Activated CD8-positive, alpha-beta memory T cell treated with anti-CD3 and anti-CD28 coated beads, Interleukin-2, amount 10 ng/mL, durations not matched to agents 7 days and 5 days (primary cell): ENCODE measurements at regions not wholly inside any gene's neighbourhood (a gene's known extent, or its start where the extent isn't known, plus 50 kb on each side); places are given as distances from the start of the nearest gene placed in this dataset.

Experiments used
- ATAC-seq: fragments of 150-1000 bp; cut with Tn5 transposase; one replicate; pipeline ENCODE4 v1.10.0; 2021; ENCODE audit warnings: moderate library complexity
- CTCF ChIA-PET: fragments of 350-600 bp; sonication (Branson Sonifier 250); formaldehyde crosslinking; loops from one replicate; lab custom pipeline; 2021; ENCODE audit warnings: antibody characterized with exemption; lab: Charles Lee
- DNase-seq: peaks from one replicate; pipeline ENCODE4 v3.0.0-alpha.2; 2020
- H3K27ac Mint-ChIP-seq: one replicate; pipeline ENCODE4 v1.8.0; 2021; ENCODE audit warnings: mild to moderate bottlenecking, mixed read lengths
- H3K27me3 Mint-ChIP-seq: one replicate; pipeline ENCODE4 v1.8.0; 2021; ENCODE audit warnings: mixed read lengths
- H3K36me3 Mint-ChIP-seq: one replicate; pipeline ENCODE4 v1.8.0; 2021; ENCODE audit warnings: mild to moderate bottlenecking, mixed read lengths
- H3K4me1 Mint-ChIP-seq: one replicate; pipeline ENCODE4 v1.8.0; 2021; ENCODE audit warnings: mixed read lengths
- H3K4me3 Mint-ChIP-seq: one replicate; pipeline ENCODE4 v1.8.0; 2021; ENCODE audit warnings: mild to moderate bottlenecking, moderate library complexity, mixed read lengths
- H3K9me3 Mint-ChIP-seq: one replicate; pipeline ENCODE4 v1.8.0; 2022; ENCODE audit warnings: low read depth, mixed read lengths

- DNase-seq (no peak), ATAC-seq (no peak)
- Mint-ChIP-seq H3K27me3 (no peaks in the 10 kb centered on the region), H3K27ac (no peak overlapping the region), H3K4me1 (no peaks in the 10 kb centered on the region), H3K36me3 (no peaks in the 10 kb centered on the region), H3K4me3 (no peak overlapping the region), H3K9me3 (no peaks in the 10 kb centered on the region)
- CTCF ChIA-PET = no interaction called here
Measured at GRCh38 chr11:71365626-71366025, 82.6 kb downstream of the DHCR7 start.

- H3K36me3 Mint-ChIP-seq = no peaks in the 10 kb centered on the region
- no peak overlapping the region for H3K27ac Mint-ChIP-seq
Measured at GRCh38 chr11:71364806-71365205, 83.4 kb downstream of the DHCR7 start.

GRCh38 chr11:71364176-71364671 is 84.0 kb downstream of the DHCR7 start:
- H3K4me1 Mint-ChIP-seq = no peaks in the 10 kb centered on the region
- H3K9me3 Mint-ChIP-seq = no peaks in the 10 kb centered on the region
- H3K27ac Mint-ChIP-seq = no peak overlapping the region
- ATAC-seq (no peak), DNase-seq (no peak)
- H3K36me3 Mint-ChIP-seq = no peaks in the 10 kb centered on the region
- no peaks in the 10 kb centered on the region for H3K27me3 Mint-ChIP-seq
- CTCF ChIA-PET = no interaction called here
- H3K4me3 Mint-ChIP-seq = no peak overlapping the region

More at GRCh38 chr11:71364806-71365205, 83.4 kb downstream of the DHCR7 start:
- no peaks in the 10 kb centered on the region for H3K27me3 Mint-ChIP-seq
- no peaks in the 10 kb centered on the region for H3K4me1 Mint-ChIP-seq
- DNase-seq (no peak), ATAC-seq (no peak)
- H3K9me3 Mint-ChIP-seq = no peaks in the 10 kb centered on the region
- no peak overlapping the region for H3K4me3 Mint-ChIP-seq
- CTCF ChIA-PET = no interaction called here

DNA sequence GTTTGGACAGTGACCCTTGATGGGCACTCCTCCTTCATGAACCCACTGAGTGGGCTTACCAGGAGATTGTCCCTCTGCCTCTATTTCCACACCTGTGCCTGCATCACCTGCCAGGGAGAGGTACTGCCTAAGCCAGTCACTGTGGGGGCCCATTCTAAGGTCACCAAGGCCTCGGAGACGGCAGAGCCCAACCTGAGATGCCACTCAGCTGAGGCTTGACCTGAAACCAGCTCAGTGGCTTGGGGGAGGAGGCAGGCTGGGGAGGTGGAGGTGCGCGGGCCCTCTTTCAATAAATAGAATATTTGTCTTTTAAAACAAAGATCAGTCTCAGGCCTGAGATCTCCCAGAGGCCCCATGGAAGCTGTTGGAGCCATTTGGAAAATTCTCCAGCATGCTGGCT is 84.5 kb downstream of the DHCR7 start:
- ATAC-seq = no peak
- Mint-ChIP-seq H3K27me3 (no peaks in the 10 kb centered on the region), H3K9me3 (no peaks in the 10 kb centered on the region), H3K4me3 (no peak overlapping the region), H3K4me1 (no peaks in the 10 kb centered on the region), H3K36me3 (no peaks in the 10 kb centered on the region), H3K27ac (no peak overlapping the region)
- CTCF ChIA-PET = no interaction called here
- no peak for DNase-seq

DNA sequence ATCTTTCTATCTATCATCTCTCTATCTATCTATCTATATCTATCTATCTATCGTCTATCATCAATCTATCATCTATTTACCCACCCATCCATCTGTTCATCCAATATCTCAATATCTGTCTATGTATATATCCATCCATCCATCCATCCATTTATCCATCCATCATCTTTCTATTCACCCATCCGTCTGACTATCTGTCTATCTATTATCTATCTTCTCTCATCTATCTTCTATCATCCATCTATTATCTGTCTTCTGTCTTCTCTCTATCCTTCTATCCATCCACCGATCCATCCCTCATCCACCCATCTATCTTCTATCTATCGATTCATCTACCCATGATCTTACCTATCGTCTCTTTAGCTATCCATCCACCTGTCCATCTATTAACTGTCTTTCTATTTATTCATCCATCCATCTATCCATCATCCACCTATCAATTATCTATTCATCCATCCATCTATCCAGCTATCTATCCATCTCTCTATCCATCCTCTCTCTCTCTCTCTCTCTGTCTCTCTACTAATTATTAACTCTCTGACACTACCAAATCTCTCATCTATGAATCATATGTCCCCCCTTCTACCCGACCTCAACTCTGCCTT is 89.1 kb downstream of the DHCR7 start:
- DNase-seq (no peak), ATAC-seq (no peak)
- Mint-ChIP-seq H3K4me3 (no peak overlapping the region), H3K27ac (no peak overlapping the region), H3K27me3 (no peaks in the 10 kb centered on the region), H3K36me3 (no peaks in the 10 kb centered on the region), H3K9me3 (no peaks in the 10 kb centered on the region), H3K4me1 (no peaks in the 10 kb centered on the region)
- CTCF ChIA-PET = no interaction called here

- CTCF ChIA-PET = no interaction called here
- no peak overlapping the region for H3K4me3 Mint-ChIP-seq
- ATAC-seq (no peak), DNase-seq (no peak)
- no peaks in the 10 kb centered on the region for H3K4me1 Mint-ChIP-seq
- no peaks in the 10 kb centered on the region for H3K27me3 Mint-ChIP-seq
- no peak overlapping the region for H3K27ac Mint-ChIP-seq
- no peaks in the 10 kb centered on the region for H3K36me3 Mint-ChIP-seq
- H3K9me3 Mint-ChIP-seq = no peaks in the 10 kb centered on the region
Measured at GRCh38 chr11:71358122-71358728, 90.0 kb downstream of the DHCR7 start.

DNA sequence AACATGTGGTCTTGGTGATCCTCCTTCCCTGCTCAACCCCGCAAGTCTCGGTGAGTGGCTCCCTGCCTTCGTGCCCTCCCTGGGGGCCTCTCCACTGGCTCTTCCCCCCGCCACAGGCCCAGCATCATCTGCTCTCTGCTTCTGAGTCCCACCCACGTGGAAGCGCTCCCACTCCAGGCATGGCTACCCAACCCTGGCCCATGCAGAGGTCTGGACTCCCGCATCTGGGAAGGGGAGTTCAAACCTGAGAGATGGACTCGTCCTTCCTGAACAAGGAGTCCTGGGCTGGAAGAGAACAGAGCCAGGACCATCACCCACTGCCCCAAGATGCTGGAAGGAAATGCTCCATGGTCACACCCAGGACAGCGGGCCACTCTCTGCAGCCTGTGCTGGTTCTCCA is 90.8 kb downstream of the DHCR7 start:
- CTCF ChIA-PET = no interaction called here
- ATAC-seq = no peak
- Mint-ChIP-seq H3K27me3 (peaks cover 2% of the 10 kb centered on the region), H3K27ac (no peak overlapping the region), H3K9me3 (no peaks in the 10 kb centered on the region), H3K36me3 (no peaks in the 10 kb centered on the region), H3K4me1 (no peaks in the 10 kb centered on the region), H3K4me3 (no peak overlapping the region)
- no peak for DNase-seq

- no peaks in the 10 kb centered on the region for H3K36me3 Mint-ChIP-seq
- no peak for ATAC-seq
- CTCF ChIA-PET = no interaction called here
Measured at GRCh38 chr11:71356904-71357303, 91.3 kb downstream of the DHCR7 start.

GRCh38 chr11:71356280-71356876 is 91.8 kb downstream of the DHCR7 start:
- ATAC-seq (no peak), DNase-seq (no peak)
- Mint-ChIP-seq H3K27me3 (peaks cover 2% of the 10 kb centered on the region), H3K4me3 (no peak overlapping the region), H3K27ac (no peak overlapping the region), H3K4me1 (no peaks in the 10 kb centered on the region), H3K36me3 (no peaks in the 10 kb centered on the region), H3K9me3 (no peaks in the 10 kb centered on the region)
- CTCF ChIA-PET = no interaction called here

More at GRCh38 chr11:71356904-71357303, 91.3 kb downstream of the DHCR7 start:
- no peaks in the 10 kb centered on the region for H3K9me3 Mint-ChIP-seq
- H3K27me3 Mint-ChIP-seq = peaks cover 2% of the 10 kb centered on the region
- no peaks in the 10 kb centered on the region for H3K4me1 Mint-ChIP-seq
- H3K4me3 Mint-ChIP-seq = no peak overlapping the region
- DNase-seq = no peak
- no peak overlapping the region for H3K27ac Mint-ChIP-seq

GRCh38 chr11:71355281-71355680 is 92.9 kb downstream of the DHCR7 start:
- H3K27ac Mint-ChIP-seq = no peak overlapping the region
- CTCF ChIA-PET = no interaction called here
- ATAC-seq (no peak), DNase-seq (no peak)
- H3K4me3 Mint-ChIP-seq = no peak overlapping the region
- no peaks in the 10 kb centered on the region for H3K9me3 Mint-ChIP-seq
- peaks cover 2% of the 10 kb centered on the region for H3K27me3 Mint-ChIP-seq
- no peaks in the 10 kb centered on the region for H3K36me3 Mint-ChIP-seq
- no peaks in the 10 kb centered on the region for H3K4me1 Mint-ChIP-seq

- Mint-ChIP-seq H3K27me3 (peaks cover 2% of the 10 kb centered on the region), H3K36me3 (no peaks in the 10 kb centered on the region), H3K4me3 (no peak overlapping the region), H3K27ac (no peak overlapping the region), H3K4me1 (no peaks in the 10 kb centered on the region), H3K9me3 (no peaks in the 10 kb centered on the region)
- CTCF ChIA-PET = no interaction called here
- no peak for ATAC-seq
- no peak for DNase-seq
Measured at GRCh38 chr11:71354394-71355105, 93.6 kb downstream of the DHCR7 start.

DNA sequence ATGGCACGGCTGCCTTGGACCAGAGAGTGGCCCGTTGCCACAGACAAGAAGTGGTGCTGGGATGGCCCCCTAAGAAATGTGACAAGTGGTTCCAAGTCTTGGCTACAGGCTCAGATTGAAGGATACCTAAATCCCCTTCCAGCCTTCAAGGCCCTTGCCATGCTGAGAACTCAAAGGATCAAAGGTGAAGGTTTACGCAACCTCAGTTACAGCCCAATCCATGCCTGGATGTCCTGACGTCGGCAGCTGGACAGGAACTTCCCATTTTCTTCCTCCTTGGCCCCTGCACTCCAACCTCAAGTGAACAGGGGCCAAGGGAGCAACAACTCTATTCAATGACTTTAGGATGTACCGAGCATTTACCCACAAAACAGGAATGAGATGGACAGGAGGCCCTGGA is 95.4 kb downstream of the DHCR7 start:
- H3K4me1 Mint-ChIP-seq = no peaks in the 10 kb centered on the region
- DNase-seq (no peak), ATAC-seq (no peak)
- H3K27ac Mint-ChIP-seq = no peak overlapping the region
- no peaks in the 10 kb centered on the region for H3K36me3 Mint-ChIP-seq
- H3K9me3 Mint-ChIP-seq = no peaks in the 10 kb centered on the region
- CTCF ChIA-PET = no interaction called here
- H3K4me3 Mint-ChIP-seq = no peak overlapping the region
- peaks cover 4% of the 10 kb centered on the region for H3K27me3 Mint-ChIP-seq

DNA sequence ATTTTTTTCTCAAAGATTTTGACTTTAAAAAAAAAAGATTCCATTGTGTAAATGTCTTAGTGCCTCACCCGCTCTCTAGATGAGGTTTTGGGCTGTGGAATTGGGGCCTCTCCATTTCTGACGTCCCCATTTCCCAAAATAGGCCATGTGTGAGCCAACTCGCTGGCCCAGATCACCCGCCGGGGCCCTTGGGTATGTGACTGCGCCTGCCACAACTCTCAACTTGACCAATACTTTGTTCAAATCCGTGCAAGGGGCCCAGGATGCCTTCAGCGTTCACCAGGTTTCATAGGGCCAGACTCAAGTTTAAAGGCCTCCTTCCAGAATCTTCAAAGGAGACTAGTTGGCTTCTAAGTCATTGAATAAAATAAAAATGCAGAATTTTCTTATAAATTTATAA is 96.0 kb downstream of the DHCR7 start:
- Mint-ChIP-seq H3K27me3 (peaks cover 4% of the 10 kb centered on the region), H3K4me1 (no peaks in the 10 kb centered on the region), H3K27ac (no peak overlapping the region), H3K4me3 (no peak overlapping the region), H3K36me3 (no peaks in the 10 kb centered on the region), H3K9me3 (no peaks in the 10 kb centered on the region)
- DNase-seq (no peak), ATAC-seq (no peak)
- CTCF ChIA-PET = no interaction called here

DNA sequence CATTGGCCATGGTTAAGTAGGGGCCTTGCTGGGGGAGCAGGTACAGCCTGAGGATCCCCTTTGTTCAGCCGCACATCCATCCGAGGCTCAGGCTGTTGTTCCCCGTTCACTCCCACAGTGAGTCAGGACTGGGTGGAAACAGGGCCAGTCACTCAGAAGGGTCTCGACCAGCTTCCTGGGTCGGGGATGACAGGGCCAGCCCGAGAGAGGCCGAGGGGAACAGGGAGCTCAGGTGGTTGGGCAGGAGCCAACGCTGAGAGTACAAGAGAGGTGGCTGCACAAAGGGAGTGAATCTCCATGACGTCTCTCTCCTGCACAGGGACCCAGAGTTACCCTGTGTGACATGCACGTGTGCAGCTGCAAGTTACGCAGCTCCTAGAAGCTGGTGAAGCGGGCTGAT is 97.2 kb upstream of the SHANK2 start:
- ATAC-seq = no peak
- no peak overlapping the region for H3K4me3 Mint-ChIP-seq
- CTCF ChIA-PET = no interaction called here

More for the DNA sequence above, 97.2 kb upstream of the SHANK2 start:
- H3K4me1 Mint-ChIP-seq = no peaks in the 10 kb centered on the region
- no peaks in the 10 kb centered on the region for H3K36me3 Mint-ChIP-seq
- no peak overlapping the region for H3K27ac Mint-ChIP-seq
- H3K27me3 Mint-ChIP-seq = peaks cover 6% of the 10 kb centered on the region
- no peak for DNase-seq
- H3K9me3 Mint-ChIP-seq = no peaks in the 10 kb centered on the region
